Stimulated activated CD4-positive, alpha-beta T cell treated with anti-CD3 and anti-CD28 coated beads, Interleukin-12 subunit alpha, Interleukin-12 subunit beta, amount 100 ng/mL, for 48 hours (primary cell): ENCODE measurements at regions not wholly inside any gene's neighbourhood (a gene's known extent, or its start where the extent isn't known, plus 50 kb on each side); places are given as distances from the start of the nearest gene placed in this dataset.

ENCODE experiments used
- DNase-seq, 3 donors: peaks; one replicate each; pipeline ENCODE4 v3.0.0-alpha.2; 2020; ENCODE audit warnings: low read depth in 2 of 3, low spot score in 1 of 3

- no peak for DNase-seq
Observed at GRCh38 chr7:123401295-123401694, 133.1 kb downstream of the IQUB start.

DNA sequence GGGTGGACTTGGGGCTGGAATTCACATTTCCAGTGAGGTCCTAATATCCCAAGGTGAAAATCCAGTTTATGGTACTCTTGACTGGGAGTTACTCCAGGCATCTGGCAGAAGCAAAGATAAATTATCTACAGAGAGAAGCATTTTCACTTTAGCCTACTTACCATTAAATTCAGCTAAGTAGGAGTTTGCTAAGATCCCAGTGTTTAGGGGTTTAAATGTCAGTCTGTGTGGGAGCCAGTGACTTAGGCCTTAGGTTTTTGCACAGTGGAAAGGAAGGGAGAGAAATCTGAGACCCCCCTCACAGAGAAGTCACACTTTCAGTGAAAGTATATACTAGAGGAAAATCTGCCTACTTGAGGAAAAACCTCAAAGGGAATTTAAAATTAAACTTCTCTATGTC is 134.2 kb downstream of the IQUB start:
- no peak for DNase-seq

DNA sequence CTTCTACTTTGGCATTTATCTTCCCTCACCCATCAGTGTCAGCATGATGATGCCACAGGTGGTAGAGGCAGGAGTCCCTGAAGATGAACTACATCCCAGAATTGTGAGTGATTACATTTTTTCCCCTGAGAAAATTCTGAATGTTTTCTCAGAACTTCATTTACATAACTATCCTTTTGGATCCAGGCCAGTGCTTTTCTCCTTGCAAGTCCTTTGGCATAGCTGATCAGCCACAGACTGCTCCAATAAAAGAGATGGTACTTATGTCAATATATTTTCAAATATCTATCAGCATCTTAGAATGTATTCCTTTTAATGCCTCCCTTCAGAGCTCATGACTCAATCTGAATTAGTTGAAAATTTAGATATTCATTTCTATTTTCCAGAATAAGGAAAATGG is 135.5 kb downstream of the IQUB start:
- DNase-seq, result no peak

DNA sequence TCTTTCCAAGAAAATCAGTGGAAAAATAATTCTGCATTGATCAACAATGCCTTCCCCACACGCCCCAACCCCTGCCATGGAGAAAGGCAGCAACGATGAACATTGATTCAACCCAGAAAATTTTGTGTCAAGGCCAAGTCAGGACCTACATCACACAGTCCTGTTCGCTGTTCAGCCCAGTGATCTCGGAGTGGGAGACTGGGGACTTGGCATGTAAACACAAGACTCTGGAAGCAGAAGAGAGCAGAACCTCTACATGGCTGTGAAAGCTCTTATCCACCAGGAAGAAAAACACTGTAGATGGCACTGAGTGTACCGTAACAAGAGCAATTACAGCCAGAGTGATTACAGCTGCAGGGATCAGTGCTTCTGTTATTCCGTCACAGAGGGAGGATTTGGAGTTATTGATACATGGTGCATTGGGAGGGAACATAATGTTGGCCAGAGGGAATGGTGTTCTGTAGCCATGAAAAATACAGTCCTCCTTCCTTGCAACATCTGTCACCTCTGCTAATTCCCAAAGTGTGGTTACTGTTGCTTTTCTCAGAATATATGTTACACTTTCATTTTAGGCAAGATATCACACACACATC is 136.6 kb downstream of the IQUB start:
- DNase-seq, result no peak

GRCh38 chr7:123393623-123394022 is 140.8 kb downstream of the IQUB start:
- no peak for DNase-seq

GRCh38 chr7:123372368-123372767 is 162.0 kb downstream of the IQUB start:
- no peak for DNase-seq

GRCh38 chr7:123367484-123368122 is 166.8 kb downstream of the IQUB start:
- DNase-seq, result peak in 1 of 3 donors; percentile 4

GRCh38 chr7:123367031-123367430 is 167.3 kb upstream of the SLC13A1 start:
- no peak for DNase-seq

DNA sequence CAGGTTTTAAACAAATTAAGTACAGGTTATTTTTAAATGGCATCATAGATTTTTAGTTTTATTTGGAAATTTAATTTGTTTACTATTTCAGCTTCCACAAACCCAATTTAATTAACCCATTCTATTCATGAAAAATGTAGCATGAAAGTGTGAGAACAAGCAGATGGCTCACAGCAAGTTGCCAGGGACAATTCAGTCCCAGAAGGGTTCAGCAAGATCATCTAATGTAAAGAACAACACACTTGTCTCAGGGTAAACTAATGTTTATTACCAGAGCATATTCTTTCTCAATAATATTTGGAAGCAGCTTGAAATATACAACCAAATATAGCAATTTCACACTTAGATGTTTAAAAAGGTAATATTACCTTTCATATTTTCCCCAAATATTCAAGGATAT is 166.9 kb upstream of the SLC13A1 start:
- DNase-seq, result no peak

- DNase-seq, result no peak
Observed at GRCh38 chr7:123360631-123361030, 160.9 kb upstream of the SLC13A1 start.

GRCh38 chr7:123355576-123356190 is 155.9 kb upstream of the SLC13A1 start:
- no peak for DNase-seq

- DNase-seq, result no peak
Observed at GRCh38 chr7:123352973-123353372, 153.2 kb upstream of the SLC13A1 start.

GRCh38 chr7:123351516-123352505 is 152.0 kb upstream of the SLC13A1 start:
- no peak for DNase-seq

DNA sequence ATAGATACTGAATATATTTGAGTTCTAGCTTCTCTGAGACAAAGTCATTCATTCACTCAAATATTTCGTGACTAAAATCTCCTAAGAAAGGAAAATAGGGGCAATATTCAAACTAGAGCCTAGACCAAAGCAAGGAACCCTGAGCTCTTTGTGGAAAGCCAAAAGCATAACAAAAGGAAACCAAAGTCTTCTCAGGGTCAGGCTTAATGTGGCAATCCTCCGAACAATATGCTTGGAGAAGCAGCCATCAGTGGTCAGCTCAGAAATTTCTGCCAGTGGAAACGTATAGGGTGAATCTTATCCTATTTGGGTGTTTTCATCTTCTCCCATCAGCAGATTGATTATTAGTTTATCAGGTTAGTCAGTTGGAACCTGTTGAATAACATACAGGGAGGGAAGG is 151.3 kb upstream of the SLC13A1 start:
- DNase-seq, result no peak

DNA sequence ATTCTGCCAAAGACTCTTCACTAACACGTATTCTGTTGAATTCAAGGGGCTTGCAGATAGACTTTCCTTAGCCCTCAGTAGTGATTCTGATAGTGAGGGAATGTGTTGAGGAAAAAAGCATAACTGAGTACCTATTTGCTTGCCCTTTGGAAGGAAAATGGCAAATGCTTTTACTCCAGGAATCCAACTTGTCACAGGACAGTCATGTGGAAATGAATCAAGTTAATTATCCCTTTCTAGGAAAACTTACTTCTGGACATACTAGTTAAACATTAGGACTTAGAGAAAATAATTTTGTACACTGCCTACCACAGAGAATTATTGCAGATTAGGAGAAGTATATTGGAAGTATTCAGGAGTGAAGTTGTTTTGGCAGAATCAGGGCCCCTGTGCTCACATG is 148.9 kb upstream of the SLC13A1 start:
- no peak for DNase-seq

DNA sequence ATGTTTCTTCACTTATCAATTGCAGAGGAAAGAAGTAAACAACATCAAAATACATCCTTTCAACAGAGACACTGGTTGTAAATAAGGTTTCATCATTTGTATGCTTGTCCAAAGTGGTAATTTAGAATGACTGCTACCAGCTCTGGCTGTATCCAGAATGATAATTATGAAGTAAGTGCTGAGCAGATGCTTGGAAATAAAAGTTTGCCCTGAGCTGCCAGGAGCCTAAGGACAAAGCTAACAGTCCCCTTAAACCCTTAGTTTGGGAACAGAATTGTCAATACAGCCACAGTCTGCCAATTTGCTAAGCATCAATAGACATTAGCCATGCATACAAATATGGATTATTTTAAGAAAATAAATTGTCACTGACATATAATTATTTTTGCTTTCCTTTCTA is 147.0 kb upstream of the SLC13A1 start:
- DNase-seq, result no peak

DNA sequence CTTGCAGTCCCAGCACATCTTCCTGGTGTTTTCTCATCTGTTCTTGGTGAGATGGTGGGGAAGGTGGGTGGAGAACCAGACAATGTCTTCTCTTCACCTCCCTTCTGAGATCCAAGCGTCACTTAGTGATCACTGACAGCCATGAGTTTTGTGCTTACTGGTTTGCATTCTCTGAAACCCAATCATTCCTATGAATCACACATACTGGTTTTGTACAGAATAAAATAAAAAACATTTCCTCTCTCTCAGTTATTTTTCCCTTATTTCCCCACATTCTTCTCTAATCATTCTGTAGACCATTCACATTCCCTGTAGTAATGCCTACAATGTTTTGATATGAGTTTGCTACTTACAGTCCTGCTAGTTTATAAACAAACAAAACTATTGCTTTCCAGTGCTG is 143.8 kb upstream of the SLC13A1 start:
- DNase-seq, result no peak

DNA sequence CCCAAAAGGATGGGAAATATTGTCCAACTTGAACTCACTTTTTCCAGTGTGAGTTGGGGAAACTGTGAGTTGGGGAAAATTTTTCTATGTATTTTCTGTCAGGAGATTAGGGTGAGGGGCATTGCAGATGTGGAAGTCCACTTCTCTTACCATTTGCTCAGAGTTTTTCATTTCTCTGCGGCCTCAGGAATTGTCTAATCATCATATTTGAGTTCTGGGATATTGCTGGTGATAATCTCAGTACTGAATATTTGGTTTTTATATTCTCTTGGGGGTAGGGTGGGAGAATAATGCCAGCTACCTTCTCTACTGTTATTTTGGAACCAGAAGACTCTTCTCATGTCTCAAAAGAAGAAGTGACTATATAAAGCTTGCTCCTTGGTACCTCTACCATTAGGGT is 141.3 kb upstream of the SLC13A1 start:
- no peak for DNase-seq

DNA sequence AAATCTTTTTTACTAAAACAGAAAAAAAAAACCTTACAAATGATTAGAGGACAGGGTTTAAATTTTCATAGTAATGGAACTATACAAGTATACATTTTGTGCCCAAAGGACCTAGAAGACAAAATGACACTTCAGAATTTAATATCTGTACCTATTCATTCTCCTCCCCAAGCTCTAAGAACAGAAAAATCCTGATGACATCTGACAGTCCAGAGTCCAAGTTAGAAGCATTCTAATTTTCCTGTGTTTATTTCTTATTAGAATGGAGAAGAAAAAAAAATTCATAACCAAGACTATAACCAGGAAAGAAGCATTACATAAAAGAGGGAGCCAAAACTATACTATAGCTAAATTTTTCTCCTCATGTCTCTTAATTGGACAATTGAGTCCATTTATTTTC is 138.9 kb upstream of the SLC13A1 start:
- no peak for DNase-seq

- no peak for DNase-seq
Observed at GRCh38 chr7:123329988-123330643, 130.3 kb upstream of the SLC13A1 start.

DNA sequence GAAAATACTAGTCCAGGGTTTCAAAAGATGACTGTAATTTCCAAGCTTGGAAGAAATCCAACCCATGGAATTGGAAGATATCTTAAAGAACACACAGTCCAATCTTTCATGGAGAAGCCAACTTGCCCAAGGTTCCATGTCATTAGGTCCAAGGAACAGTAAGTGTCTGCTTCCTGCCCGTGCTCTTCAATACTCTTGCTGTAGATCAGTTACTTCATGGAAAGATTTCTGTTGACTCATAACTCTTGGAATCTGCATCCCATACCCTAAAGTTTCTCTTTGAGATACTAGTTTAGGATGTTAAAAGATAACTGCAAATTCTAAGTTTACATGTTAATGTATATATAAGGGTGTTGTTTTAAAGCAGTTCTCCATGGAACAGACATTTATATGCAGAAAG is 127.9 kb upstream of the SLC13A1 start:
- DNase-seq, result no peak
